Neural cell (in vitro differentiated cells): ENCODE measurements at regions not wholly inside any gene's neighbourhood (a gene's known extent, or its start where the extent isn't known, plus 50 kb on each side); places are given as distances from the start of the nearest gene placed in this dataset.

Experiments used
- H2AFZ ChIP-seq: fragments of 200-600, 300-800 bp; sonication (generic), shearing (Covaris generic); 2 replicates; pipeline ENCODE4 v1.6.0; 2014; ENCODE audit warnings: low read depth, mild to moderate bottlenecking, antibody characterized with exemption, low read length, moderate library complexity
- H3F3A ChIP-seq: fragments of 200-600 bp; shearing (Covaris generic); 2 replicates; pipeline ENCODE4 v1.6.1; 2016; ENCODE audit warnings: mild to moderate bottlenecking, moderate library complexity, mixed read lengths, antibody characterized with exemption, low read length; ENCODE audit not compliant: insufficient read depth, poor library complexity, severe bottlenecking
- H3K27ac ChIP-seq: fragments of 200-600, 300-800 bp; sonication (generic), shearing (Covaris generic); 2 replicates; pipeline ENCODE4 v1.5.1; 2014; ENCODE audit warnings: mild to moderate bottlenecking, low read length, moderate library complexity
- H3K27me3 ChIP-seq: fragments of 300-800, 200-600 bp; sonication (generic), shearing (Covaris generic); 2 replicates; pipeline ENCODE4 v1.6.0; 2014; ENCODE audit warnings: mild to moderate bottlenecking, low read depth, low read length, moderate library complexity; ENCODE audit not compliant: insufficient read depth
- H3K36me3 ChIP-seq: fragments of 300-800, 200-600 bp; sonication (generic), shearing (Covaris generic); 2 replicates; pipeline ENCODE4 v1.5.1; 2014; ENCODE audit warnings: mild to moderate bottlenecking, antibody characterized with exemption, low read length, moderate library complexity; ENCODE audit not compliant: insufficient read depth
- H3K4me2 ChIP-seq: fragments of 300-800, 200-600 bp; sonication (generic), shearing (Covaris generic); 2 replicates; pipeline ENCODE4 v1.6.0; 2014; ENCODE audit warnings: mild to moderate bottlenecking, low read length
- H3K4me3 ChIP-seq: fragments of 300-800, 200-600 bp; sonication (generic), shearing (Covaris generic); 2 replicates; pipeline ENCODE4 v1.5.1; 2014; ENCODE audit warnings: mild to moderate bottlenecking, low read length, moderate library complexity
- H3K79me2 ChIP-seq: fragments of 200-600 bp; shearing (Covaris generic); replicated peaks from 2 replicates; pipeline ENCODE4 v1.6.0; 2014; ENCODE audit warnings: mild to moderate bottlenecking, low read length, moderate library complexity; ENCODE audit not compliant: insufficient read depth
- H3K9ac ChIP-seq: fragments of 300-800, 200-600 bp; sonication (generic), shearing (Covaris generic); 2 replicates; pipeline ENCODE4 v1.6.1; 2016; ENCODE audit warnings: mild to moderate bottlenecking, low read length, mixed read lengths
- H3K9me2 ChIP-seq: fragments of 200-600 bp; shearing (Covaris generic); 2 replicates; pipeline ENCODE4 v1.6.1; 2016; ENCODE audit warnings: mild to moderate bottlenecking, low read length, mixed read lengths; ENCODE audit not compliant: insufficient read depth
- H3K9me3 ChIP-seq: fragments of 200-600, 300-800 bp; sonication (generic), shearing (Covaris generic); 2 replicates; pipeline ENCODE4 v1.6.1; 2016; ENCODE audit warnings: mild to moderate bottlenecking, mixed run types, low read length, moderate library complexity, mixed read lengths
- H4K20me1 ChIP-seq: fragments of 200-600 bp; shearing (Covaris generic); 2 replicates; pipeline ENCODE4 v1.6.1; 2016; ENCODE audit warnings: mild to moderate bottlenecking, mixed run types; ENCODE audit not compliant: insufficient read depth
- EP300 ChIP-seq: fragments of 450-650 bp; conservative IDR thresholded peaks from 2 replicates; pipeline ENCODE4 v1.6.1; 2014; ENCODE audit warnings: antibody characterized with exemption, mild to moderate bottlenecking, moderate library complexity; ENCODE audit not compliant: poor library complexity, severe bottlenecking
- EZH2 ChIP-seq: fragments of 200-600, 300-800 bp; shearing (Covaris generic), sonication (generic); IDR thresholded peaks from 2 replicates; pipeline ENCODE4 v1.6.1; 2014; ENCODE audit warnings: antibody characterized with exemption, low read length, borderline replicate concordance, mild to moderate bottlenecking; ENCODE audit not compliant: insufficient read depth, poor library complexity, severe bottlenecking
- MXI1 ChIP-seq: fragments of 450-650 bp; conservative IDR thresholded peaks from 2 replicates; pipeline ENCODE4 v1.6.1; 2014; ENCODE audit warnings: antibody characterized with exemption, mild to moderate bottlenecking; ENCODE audit not compliant: poor library complexity, severe bottlenecking
- POLR2AphosphoS5 ChIP-seq: IDR thresholded peaks from 2 replicates; pipeline ENCODE4 v1.6.1; 2012
- RAD21 ChIP-seq: fragments of 450-650 bp; conservative IDR thresholded peaks from 2 replicates; pipeline ENCODE4 v1.6.1; 2014; ENCODE audit warnings: antibody characterized with exemption, mild to moderate bottlenecking, moderate library complexity
- SMC3 ChIP-seq: fragments of 450-650 bp; conservative IDR thresholded peaks from 2 replicates; pipeline ENCODE4 v1.6.1; 2014; ENCODE audit warnings: antibody characterized with exemption, mild to moderate bottlenecking, moderate library complexity; ENCODE audit not compliant: poor library complexity
- TAF1 ChIP-seq: IDR thresholded peaks from 2 replicates; pipeline ENCODE4 v1.6.1; 2012; ENCODE audit warnings: low read depth
- TF ChIP-seq, protein P1 (sequence below): IDR thresholded peaks from 2 replicates; pipeline ENCODE4 v1.6.1; 2012; ENCODE audit warnings: borderline replicate concordance
- TF ChIP-seq, protein P2 (sequence below): fragments of 450-650 bp; IDR thresholded peaks from 2 replicates; pipeline ENCODE4 v1.5.1; 2014; ENCODE audit warnings: antibody characterized with exemption, mild to moderate bottlenecking, moderate library complexity; ENCODE audit not compliant: poor library complexity, severe bottlenecking

- Histone ChIP-seq H4K20me1 (no peaks in the 10 kb centered on the region), H3K79me2 (no peaks in the 10 kb centered on the region), H3K4me3 (no peak overlapping the region), H3K27me3 (no peaks in the 10 kb centered on the region), H3K9me2 (no peaks in the 10 kb centered on the region), H3K36me3 (no peaks in the 10 kb centered on the region), H3K9me3 (no peaks in the 10 kb centered on the region), H3F3A (no peaks in the 10 kb centered on the region), H3K27ac (no peak overlapping the region), H2AFZ (no peak overlapping the region), H3K9ac (no peak overlapping the region), H3K4me2 (no peak overlapping the region)
- TF ChIP-seq TAF1 (no peak), POLR2AphosphoS5 (no peak), SMC3 (no peak), MXI1 (no peak)
- TF ChIP-seq, protein P1, sequence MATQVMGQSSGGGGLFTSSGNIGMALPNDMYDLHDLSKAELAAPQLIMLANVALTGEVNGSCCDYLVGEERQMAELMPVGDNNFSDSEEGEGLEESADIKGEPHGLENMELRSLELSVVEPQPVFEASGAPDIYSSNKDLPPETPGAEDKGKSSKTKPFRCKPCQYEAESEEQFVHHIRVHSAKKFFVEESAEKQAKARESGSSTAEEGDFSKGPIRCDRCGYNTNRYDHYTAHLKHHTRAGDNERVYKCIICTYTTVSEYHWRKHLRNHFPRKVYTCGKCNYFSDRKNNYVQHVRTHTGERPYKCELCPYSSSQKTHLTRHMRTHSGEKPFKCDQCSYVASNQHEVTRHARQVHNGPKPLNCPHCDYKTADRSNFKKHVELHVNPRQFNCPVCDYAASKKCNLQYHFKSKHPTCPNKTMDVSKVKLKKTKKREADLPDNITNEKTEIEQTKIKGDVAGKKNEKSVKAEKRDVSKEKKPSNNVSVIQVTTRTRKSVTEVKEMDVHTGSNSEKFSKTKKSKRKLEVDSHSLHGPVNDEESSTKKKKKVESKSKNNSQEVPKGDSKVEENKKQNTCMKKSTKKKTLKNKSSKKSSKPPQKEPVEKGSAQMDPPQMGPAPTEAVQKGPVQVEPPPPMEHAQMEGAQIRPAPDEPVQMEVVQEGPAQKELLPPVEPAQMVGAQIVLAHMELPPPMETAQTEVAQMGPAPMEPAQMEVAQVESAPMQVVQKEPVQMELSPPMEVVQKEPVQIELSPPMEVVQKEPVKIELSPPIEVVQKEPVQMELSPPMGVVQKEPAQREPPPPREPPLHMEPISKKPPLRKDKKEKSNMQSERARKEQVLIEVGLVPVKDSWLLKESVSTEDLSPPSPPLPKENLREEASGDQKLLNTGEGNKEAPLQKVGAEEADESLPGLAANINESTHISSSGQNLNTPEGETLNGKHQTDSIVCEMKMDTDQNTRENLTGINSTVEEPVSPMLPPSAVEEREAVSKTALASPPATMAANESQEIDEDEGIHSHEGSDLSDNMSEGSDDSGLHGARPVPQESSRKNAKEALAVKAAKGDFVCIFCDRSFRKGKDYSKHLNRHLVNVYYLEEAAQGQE, result no peak
Measured at GRCh38 chr6:147625946-147626345, 117.5 kb downstream of the SAMD5 start.

- no peaks in the 10 kb centered on the region for H3K36me3 ChIP-seq
- no peak overlapping the region for H2AFZ ChIP-seq
- H3K27me3 ChIP-seq, result no peaks in the 10 kb centered on the region
- no peaks in the 10 kb centered on the region for H3K79me2 ChIP-seq
- H4K20me1 ChIP-seq, result no peaks in the 10 kb centered on the region
- no peaks in the 10 kb centered on the region for H3K9me3 ChIP-seq
- no peaks in the 10 kb centered on the region for H3K9me2 ChIP-seq
- no peak overlapping the region for H3K9ac ChIP-seq
- no peak overlapping the region for H3K4me3 ChIP-seq
- TF ChIP-seq RAD21 (no peak), EP300 (no peak), SMC3 (no peak), MXI1 (no peak), POLR2AphosphoS5 (no peak), EZH2 (no peak)
- TF ChIP-seq, protein P2, sequence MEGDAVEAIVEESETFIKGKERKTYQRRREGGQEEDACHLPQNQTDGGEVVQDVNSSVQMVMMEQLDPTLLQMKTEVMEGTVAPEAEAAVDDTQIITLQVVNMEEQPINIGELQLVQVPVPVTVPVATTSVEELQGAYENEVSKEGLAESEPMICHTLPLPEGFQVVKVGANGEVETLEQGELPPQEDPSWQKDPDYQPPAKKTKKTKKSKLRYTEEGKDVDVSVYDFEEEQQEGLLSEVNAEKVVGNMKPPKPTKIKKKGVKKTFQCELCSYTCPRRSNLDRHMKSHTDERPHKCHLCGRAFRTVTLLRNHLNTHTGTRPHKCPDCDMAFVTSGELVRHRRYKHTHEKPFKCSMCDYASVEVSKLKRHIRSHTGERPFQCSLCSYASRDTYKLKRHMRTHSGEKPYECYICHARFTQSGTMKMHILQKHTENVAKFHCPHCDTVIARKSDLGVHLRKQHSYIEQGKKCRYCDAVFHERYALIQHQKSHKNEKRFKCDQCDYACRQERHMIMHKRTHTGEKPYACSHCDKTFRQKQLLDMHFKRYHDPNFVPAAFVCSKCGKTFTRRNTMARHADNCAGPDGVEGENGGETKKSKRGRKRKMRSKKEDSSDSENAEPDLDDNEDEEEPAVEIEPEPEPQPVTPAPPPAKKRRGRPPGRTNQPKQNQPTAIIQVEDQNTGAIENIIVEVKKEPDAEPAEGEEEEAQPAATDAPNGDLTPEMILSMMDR, result no peak
- H3F3A ChIP-seq, result no peaks in the 10 kb centered on the region
- H3K4me2 ChIP-seq, result no peak overlapping the region
- no peak overlapping the region for H3K27ac ChIP-seq
Measured at GRCh38 chr6:147627411-147627810, 118.9 kb downstream of the SAMD5 start.

DNA sequence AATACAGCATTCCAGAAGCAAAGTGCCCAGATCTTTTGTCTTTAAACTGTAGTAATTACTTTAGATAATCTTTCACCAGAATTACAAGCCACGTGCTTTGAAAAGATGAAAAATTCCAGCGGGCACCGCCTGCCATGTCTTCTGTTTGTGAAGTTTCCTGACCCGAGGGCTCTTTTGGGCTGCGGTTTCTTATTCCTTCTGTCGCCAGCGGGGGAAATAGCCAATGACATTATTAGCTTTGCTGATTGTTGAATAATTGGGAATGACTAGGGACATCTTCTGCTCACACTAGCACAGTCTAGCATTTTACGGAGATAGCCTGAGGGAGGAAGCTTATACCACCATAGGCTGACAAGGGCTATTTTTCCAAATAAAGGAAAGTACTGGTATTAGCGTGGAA, 124.7 kb downstream of the SAMD5 start:
- no peak overlapping the region for H3K9ac ChIP-seq
- H3K4me2 ChIP-seq, result no peak overlapping the region
- H2AFZ ChIP-seq, result no peak overlapping the region
- no peaks in the 10 kb centered on the region for H3K36me3 ChIP-seq
- H3K79me2 ChIP-seq, result no peaks in the 10 kb centered on the region
- no peaks in the 10 kb centered on the region for H3F3A ChIP-seq
- H3K27me3 ChIP-seq, result no peaks in the 10 kb centered on the region
- H4K20me1 ChIP-seq, result no peaks in the 10 kb centered on the region
- no peak overlapping the region for H3K27ac ChIP-seq
- no peaks in the 10 kb centered on the region for H3K9me3 ChIP-seq
- H3K4me3 ChIP-seq, result no peak overlapping the region
- H3K9me2 ChIP-seq, result no peaks in the 10 kb centered on the region
- TF ChIP-seq, protein P1, result no peak
- no peak for TF ChIP-seq SMC3
- TF ChIP-seq RAD21, result no peak
- TF ChIP-seq TAF1, result no peak
- no peak for TF ChIP-seq EZH2
- no peak for TF ChIP-seq POLR2AphosphoS5
- TF ChIP-seq, protein P2, result no peak
- no peak for TF ChIP-seq EP300
- TF ChIP-seq MXI1, result no peak
